Fibroblast of skin of scalp (primary cell): ENCODE measurements at regions not wholly inside any gene's neighbourhood (a gene's known extent, or its start where the extent isn't known, plus 50 kb on each side); places are given as distances from the start of the nearest gene placed in this dataset.
A peak's percentile ranks its signal among the peaks of the same experiment; 100 is the strongest.
"Not testable (repeated sequence)": the region's sequence is repeated elsewhere in the genome, so short reads cannot be mapped to it uniquely, and the experiment has no call there.

Experiments used
- DNase-seq: peaks from one replicate; pipeline ENCODE4 v3.0.0-alpha.2; 2013

DNA sequence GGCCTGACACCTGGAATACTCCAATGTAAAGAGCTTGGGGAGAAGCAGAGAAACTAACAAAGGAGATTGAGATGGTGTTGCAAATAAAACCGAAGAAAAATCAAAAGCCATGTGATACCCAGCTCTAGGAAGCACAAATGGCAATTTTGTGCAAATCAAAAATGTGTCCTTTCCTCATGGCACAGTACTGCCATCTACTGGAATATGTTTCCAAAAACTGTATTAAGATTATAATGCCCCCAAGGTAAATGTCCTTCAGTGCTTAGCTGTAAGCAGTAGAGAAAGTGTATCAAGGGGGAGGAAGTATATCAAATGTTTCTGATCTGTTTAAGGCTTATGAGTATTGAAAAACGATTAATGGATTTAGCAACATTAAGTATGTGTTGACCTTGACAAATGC is 620.3 kb downstream of the ZWINT start:
- peak; percentile 1 for DNase-seq

DNA sequence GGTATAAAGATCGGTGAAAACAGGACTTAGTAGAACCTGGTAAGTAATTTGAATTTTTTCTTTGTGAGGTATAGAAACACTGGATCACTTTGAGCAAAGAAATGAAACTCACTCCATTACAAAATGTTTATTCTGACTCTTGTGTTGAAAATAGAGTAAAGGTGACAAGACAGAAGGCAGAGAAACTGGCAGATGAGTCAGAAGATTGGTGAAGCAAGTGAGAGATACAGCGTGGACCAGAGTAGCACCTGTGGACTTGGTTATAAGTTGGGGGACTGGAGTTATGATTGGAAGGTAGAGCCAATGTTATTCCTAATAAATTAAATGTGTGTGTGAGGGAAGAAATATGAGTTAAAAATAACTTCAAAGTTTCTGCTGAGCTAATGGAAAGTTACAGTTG is 620.9 kb downstream of the ZWINT start:
- DNase-seq = no peak

DNA sequence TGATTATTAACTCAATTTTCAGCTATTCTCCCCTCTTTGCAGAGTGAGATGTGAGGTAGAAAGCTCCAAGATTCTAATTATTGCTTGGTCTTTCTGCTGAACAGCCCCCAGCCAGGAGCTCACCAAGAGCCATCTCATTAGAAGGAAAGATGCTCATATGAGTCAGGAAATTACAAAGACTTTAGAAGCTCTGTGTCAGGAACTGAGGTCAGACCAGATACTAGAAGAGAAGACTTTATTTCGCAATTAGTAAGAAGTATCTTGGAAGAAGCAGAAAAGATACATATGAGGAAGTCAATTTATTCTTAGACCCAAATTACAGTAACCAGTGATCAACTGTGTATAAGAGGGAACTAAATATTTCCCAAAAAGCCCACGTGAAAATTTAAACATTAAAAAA is 626.9 kb downstream of the ZWINT start:
- DNase-seq = no peak

DNA sequence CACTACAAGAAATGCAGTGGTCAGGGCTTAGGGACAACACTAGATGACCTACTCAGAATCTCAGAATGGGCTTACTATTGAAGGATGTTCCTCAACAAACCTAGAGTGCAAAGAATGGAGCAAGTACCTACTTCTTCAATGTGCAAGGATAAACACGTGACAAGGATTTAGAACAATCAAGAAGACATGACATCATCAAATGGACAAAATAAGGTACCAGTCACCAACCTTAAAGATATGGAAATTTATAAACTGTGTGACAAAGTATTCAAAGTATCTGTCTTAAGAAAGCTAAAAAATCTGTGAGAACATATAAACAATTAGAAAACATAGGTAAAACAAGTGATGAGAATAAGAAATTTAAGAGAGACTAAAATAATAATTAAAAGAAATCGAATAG is 656.1 kb downstream of the ZWINT start:
- DNase-seq = no peak

DNA sequence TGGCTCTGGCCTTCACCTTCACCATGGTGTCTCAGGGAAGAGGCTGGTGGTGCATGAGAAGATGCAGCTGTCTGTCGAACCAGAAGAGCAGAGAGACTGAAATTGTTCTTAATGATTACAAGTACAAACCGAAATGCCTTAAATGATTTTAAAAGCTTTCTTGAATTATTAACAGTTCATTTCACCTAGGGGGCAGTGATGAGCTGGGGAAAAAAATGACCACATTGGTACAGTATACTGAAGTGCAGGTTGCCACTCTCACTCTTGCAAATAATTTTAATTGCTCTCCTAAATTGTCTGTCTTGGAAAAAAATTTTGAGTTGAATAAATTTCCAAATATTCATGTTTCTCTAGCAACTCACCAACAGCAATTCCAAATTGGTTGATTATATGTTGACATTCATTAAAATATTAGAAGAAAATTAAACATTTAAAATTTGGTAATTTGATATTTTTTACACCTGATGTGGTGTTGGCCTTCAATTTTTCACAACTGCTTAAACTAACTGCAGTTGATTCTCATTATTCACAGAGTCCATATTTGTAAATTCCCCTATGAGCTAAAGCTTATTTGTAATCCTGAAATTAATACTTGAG is 692.6 kb downstream of the ZWINT start:
- no peak for DNase-seq

DNA sequence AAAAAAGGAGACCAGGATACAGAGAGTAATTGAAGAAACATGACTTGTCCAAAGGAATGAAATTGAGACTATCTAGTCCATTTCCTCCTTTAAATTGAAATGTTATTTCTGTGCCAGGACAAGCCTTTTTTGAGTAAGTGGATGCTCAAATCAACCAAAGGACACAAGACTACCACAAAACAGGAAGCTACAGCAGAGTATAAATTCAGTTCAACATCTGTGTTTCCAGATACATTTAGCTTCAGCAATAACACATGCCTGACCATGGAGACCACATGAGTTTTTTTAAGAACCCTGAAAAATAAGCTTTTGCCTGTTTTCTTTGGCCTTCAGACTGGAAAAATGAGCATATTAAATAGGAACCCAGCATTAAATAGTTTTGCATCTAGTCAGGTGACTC is 707.5 kb downstream of the ZWINT start:
- no peak for DNase-seq

DNA sequence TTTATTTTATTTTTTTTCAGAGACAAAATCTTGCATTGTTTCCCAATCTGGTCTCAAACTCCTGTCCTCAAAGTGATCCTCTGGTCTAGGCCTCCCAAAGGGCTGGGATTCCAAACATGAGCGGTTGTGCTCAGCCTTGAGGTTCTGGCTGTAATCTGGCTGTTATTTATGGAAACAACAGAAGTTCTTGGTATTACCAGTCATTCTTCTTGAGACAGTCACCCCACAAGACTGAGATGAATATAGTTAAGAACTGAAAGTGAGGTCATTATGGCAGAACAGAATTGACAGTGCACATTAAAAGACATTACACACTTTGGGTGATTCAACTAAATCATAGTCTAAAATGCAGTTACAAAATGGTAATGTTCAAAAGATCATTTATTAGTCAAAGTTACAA is 719.5 kb downstream of the ZWINT start:
- no peak for DNase-seq

DNA sequence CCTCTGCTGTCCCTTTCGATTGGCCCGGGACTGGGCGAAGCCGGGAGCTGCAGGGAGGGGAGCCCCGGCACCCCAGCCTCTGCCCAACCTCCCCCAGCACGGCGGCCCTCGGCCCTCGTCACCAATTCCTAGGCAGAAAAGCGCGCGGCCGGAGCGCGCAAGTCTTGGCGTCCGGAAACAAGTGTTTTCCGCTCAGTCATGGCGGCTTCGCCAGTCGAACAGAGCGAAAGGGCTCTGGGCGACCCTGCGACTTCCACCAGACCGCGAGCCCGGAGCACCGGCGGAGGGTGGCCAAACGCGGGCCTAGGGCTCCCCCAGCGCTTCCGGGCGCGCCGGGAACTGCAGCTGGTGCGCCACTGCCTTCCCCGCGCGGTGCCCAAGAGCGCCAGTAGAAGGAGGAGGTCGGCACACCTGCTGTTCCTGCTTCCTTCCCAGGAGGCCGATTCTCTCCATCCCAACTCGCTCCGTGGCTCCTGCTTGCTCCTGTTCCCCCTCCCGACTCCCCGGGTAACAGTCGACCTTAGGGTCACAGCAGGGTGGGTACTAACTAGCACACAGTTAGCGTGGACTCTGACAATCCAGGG is 729.9 kb downstream of the ZWINT start:
- peak; percentile 49 for DNase-seq

DNA sequence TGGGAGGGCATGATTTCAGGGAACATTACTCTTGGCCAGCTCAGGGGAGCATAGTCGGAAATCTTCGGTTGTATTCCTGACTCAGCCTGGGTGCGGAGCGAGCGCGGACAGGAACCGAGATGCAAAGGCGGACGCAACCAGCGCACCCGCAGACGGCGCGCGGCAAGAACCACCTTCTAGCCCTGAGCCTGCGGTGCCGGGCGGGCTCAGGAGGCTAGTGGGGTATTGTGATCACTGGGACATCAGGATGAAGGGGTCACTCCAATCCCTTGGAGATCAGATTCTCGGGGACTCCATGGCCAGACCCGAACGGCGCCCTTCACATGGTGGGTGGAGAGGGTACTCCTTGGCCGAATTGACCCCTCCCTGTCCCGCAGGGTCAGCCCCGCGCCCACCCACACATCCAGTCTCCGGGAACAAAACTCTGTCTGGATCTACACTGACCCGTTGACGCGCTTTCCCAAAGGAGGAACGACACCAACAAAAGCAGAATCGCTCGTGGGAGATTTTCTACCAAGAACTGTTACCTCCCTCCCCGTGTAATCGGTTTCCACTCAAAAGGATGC is 730.5 kb downstream of the ZWINT start:
- DNase-seq = no peak

DNA sequence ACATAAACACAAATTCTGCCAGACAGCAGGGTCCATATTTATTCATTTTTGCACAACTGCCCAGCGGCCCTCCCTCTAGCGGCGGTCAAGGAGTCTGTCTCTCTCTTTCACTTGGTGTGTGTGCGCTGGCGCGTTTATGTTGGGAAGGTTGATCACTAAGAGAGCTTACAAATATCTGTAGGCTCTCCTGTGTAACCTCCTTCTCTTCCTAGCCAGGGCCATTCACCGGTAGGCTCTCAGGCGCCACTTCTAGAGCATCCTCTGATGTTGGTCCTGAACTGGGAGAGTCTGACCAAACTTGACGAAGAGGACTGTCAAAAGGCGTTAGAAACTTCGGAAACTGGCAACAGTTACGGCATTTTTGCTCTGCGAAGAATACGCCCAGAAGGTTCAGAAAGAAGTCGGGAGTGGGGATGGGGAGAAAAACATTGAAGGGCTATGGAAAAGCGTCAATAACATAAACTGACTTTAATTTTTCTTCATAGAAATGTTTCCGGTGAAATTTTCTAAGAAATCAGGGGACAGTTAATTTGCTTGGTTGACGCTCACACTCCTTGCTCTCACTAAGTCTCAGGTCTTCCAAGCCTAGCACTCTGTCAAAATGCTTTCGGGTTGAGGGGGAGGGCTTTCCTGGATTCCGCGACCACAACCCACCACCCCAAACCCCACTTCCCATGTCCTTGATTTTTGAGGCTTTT is 731.1 kb downstream of the ZWINT start:
- DNase-seq = peak; percentile 49

DNA sequence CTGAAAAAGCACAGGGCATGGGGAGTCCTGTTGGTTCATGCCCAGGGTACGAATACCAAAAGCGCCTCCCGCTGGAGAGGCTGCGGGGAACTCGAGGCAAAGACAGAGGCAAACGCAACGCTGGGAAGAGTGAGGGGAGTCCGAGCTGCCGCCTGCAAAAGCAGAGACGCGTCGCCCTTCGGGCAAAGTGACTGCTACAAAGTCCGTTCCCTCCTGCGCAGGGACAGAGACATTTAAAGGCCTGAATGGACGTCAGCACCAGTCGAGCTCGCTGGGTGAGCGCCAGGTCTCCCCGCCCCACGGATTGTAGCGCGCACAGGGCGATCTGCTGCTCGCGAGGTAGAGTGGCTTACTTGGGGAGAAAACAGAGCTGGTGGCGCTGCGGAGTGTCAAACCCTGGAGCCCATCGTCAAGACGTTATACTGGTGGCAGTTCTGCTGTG is 732.8 kb downstream of the ZWINT start:
- no peak for DNase-seq

DNA sequence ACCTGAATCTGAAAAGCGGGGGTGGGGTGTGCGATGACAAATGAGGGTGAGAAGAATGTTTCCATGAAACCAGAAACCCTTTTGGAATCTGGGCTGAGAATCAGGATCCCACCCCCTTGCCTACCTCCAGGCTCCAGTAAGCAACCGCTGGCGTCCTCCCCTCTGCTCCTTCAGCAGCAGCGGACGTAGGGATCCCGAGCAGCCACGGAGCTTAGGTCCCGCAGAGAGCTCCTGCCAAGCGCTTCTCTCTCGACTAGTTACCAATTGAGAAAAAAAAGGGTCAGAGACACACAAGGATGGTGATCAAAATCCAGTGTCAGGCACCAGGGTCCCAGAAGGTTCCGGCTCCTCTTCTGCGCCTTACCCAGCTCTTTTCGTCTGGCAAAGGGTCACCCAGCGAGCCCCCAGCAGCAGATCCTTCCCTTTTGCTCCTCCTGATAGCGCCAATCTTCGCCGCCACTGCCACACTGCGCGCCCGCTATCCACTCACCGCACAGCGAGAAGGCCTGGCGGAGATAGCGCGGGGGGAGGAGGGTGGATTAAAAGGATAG is 733.5 kb downstream of the ZWINT start:
- DNase-seq = no peak

DNA sequence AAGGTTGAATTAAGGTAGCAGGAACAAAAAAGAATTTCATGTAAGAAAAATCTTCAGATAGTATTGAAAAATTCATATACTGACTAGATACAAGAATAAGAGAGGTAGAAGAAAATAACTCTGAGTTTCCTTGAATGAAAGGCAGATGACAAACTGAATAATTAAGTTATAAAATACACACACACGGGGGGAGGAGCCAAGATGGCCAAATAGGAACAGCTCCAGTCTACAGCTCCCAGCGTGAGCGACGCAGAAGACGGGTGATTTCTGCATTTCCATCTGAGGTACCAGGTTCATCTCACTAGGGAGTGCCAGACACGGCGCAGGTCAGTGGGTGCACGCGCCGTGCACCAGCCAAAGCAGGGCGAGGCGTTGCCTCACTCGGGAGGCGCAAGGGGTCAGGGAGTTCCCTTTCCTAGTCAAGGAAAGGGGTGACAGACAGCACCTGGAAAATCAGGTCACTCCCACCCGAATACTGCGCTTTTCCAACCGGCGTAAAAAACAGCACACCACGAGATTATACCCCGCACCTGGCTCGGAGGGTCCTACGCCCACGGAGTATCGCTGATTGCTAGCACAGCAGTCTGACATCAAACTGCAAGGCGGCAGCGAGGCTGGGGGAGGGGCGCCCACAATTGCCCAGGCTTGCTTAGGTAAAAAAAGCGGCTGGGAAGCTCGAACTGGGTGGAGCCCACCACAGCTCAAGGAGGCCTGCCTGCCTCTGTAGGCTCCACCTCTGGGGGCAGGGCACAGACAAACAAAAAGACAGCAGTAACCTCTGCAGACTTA is 759.2 kb downstream of the ZWINT start:
- not testable (repeated sequence) for DNase-seq

DNA sequence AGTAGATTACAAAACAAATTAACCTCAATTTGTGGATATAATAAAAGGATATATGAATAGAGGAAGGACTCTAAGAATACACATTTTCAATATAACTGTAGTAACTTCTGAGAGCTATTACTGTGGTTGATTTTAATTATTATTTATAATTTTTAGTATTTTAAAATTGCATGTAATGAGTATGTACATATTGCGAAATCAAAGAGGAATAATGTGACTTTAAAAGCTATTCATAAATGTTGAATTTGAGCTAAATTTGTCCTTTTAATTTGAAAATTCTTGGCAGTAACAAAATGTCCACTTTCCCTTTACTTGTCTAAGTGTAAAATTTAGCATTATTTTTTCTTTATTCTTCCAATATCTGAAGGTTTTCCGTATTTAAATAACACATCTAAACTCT is 750.6 kb upstream of the PCDH15 start:
- DNase-seq = no peak

DNA sequence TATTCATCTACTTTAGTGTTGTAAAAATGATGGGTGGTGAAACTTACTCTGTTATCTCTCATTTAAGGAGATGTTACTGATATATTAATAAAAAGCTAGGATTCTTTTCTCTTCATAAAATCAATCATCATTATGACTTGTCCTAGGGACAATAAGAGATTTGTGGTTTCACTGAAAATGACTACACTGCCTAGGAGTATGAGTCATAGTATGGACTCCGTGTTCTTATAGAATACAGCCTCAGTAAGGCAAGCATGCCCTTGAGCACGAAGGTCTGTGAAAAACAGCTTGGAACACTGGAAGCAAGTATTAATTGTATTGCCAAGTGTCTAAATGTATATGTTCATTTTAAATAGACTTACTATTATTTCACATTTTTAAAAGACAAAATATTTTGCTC is 749.2 kb upstream of the PCDH15 start:
- peak; percentile 31 for DNase-seq

DNA sequence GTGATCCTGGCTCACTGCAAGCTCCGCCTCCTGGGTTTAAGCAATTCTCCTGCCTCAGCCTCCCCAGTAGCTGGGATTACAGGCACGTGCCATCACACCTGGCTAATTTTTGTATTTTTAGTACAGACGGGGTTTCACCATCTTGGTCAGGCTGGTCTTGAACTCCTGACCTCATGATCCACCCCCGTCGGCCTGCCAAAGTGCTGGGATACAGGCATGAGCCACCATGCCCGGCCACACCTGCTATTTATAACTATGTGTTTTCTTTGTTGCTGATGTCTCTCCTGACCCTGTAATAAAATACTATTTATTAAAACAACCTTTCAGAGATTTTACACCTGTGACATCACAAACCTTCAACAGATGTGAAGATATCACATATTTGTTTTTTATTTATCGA is 736.5 kb upstream of the PCDH15 start:
- not testable (repeated sequence) for DNase-seq

DNA sequence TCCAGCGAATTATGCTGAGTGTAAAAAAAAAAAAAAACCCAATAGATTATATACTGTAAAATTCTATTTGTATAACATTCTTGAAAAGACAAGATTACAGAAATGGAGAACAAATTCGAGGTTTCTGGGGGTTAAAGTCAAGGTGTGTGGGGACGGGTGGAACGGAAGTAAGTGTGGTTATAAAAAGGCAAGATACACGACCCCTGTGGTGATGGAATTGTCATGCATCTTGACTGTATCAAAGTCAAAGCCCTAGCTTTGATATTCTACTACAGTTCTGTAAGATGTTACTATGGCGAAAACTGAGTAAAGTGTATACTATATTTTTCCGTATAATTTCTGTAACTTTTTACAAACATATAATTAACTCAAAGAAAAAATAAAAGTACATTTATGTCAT is 718.2 kb upstream of the PCDH15 start:
- no peak for DNase-seq

DNA sequence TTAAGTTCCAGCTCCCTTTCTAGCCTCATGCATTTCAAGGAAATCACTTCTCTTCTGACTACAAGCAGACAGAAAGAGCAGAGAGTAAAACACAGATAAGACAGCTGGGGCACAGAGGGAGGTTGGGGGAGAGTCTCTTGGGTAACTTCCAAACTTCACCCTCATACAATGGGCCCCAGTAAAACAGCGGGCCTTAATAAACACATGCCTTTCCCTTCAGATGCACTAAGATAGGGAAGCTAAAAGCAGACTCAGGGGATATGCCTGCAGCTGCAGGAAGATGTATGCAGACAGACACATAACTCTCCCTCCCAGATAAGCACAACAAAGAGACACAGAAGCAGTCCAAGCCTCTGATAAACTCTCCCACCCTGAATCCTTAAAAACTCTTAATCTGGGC is 717.4 kb upstream of the PCDH15 start:
- not testable (repeated sequence) for DNase-seq

DNA sequence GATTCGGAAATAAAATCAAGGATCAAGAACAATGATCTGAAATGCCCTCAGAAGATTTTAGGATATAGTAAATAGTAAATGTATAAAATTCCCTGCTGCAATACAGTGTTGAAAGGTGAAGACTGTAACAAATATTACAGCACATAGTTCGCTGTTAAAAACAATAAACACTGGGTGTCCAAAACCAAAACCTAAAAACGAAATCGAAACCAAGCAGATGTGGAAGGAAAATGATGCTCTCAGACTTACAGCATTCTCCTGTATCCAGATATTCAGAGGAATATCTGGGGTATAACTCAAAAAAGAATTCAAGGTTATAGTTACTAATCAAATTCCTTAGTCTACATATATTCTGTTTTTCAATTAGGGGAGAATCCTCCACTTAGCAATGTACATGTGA is 708.1 kb upstream of the PCDH15 start:
- no peak for DNase-seq

DNA sequence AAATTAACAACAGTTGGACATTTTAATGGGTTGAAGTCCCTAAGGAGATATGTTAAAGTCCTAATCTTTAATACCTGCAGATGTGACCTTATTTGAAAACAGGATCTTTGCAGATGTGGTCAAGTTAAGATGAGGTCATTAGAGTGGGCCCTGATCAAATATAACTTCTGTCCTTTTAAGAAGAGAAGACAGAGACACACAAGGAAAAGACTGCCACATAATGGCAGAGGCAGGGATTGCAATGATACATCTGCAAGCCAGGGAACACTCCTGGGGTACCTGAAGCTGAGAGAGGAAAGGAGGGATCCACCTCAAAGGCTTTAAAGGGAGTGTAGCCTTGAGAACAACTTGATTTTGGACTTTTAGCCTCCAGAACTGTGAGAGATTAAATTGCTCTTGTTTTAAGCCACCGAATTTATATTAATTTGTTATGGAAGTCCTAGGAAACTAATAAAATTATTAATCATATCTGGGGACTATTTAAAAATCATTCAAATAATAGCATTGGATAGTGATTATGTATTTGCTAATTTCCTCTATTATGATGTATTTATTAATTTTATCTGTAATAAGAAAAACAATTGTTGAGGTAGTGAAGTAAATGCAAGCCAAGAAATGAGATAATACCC is 700.0 kb upstream of the PCDH15 start:
- DNase-seq = peak; percentile 40

DNA sequence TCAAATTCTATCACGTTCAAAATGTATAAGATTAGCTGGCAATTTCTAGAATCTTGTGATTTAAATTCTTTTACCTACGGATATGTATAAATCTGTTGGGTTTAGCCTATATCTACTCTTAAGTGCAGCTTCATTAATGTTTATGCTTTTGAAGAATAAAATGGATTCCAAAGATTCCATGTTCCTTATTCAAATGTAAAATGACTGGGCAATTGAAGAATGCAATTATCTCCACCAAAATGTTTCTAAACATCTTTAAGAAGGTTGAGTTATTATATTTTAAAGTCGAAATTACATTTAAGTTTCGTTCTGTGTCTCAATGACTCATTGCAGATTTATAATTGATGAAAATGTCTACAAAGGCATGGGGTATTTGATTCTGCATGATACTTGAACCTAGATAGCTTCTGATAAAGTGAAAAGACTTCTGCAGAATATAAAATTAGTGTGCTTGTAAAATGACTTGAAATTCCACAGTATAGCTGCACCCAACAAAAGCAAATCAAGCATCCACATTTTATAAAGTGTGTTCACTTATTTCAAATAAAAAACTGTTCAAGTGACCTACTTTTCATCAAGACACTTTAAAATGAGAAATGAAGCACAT is 697.0 kb upstream of the PCDH15 start:
- no peak for DNase-seq

DNA sequence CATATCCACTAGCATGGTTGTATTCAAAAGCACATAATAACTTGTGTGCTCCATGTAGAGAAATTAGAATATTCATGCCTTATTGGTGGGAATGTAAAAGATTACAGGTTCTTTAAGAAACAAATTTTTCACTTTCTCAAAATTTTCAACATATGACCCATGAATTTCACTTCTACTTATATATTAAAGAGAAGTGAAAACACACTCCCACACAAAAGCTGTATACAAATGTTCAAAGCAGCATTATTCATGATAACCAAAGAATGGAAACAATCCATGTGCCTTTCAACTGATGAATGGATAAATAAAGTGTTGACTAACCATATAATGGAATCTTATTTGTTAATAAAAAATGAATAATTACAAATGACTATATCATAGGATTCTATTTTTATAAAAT is 694.5 kb upstream of the PCDH15 start:
- DNase-seq = no peak
